GM21619 (cell line): ENCODE measurements at regions not wholly inside any gene's neighbourhood (a gene's known extent, or its start where the extent isn't known, plus 50 kb on each side); places are given as distances from the start of the nearest gene placed in this dataset.

ENCODE experiments used
- ATAC-seq: cut with Tn5 transposase; IDR thresholded peaks from one replicate; pipeline ENCODE4 v1.9.1; 2021; ENCODE audit not compliant: unreplicated experiment

GRCh38 chr13:26989957-26990713, 181.5 kb downstream of the USP12 start:
- ATAC-seq, result no peak

DNA sequence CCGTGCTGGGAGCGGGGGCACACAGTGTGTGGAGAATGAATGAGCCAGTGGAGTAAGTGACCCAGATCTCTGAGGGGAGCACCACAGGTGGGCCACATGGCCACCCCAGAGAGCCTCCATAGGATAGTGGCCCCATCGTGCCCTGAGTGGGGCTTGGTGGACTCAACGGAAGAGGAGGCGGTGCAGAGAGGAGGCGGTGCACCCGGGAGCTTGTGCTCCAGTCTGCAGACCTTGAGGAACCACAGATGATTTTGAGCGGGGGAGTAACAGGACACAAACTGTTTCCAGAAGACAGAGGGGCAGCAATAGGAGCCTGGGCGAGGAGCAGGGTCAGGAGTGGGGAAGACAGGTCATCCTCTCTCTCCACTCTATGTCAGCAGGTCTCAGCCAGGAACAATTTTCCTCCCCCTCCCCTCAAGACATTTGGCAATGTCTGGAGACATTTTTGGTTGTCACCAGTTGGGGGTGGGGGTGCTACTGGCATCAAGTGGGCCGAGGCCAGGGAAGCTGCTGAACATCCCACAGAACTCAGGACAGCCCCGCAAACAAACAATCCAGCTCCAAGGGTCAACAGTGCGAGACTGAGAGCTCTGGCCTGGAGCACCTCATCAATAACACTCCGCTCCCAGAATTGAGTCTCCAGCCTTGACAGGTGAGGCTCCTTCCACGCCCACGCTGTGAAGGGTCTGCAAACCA, 182.2 kb downstream of the USP12 start:
- ATAC-seq, result no peak

- no peak for ATAC-seq
Observed at GRCh38 chr13:26988059-26988769, 183.4 kb downstream of the USP12 start.

DNA sequence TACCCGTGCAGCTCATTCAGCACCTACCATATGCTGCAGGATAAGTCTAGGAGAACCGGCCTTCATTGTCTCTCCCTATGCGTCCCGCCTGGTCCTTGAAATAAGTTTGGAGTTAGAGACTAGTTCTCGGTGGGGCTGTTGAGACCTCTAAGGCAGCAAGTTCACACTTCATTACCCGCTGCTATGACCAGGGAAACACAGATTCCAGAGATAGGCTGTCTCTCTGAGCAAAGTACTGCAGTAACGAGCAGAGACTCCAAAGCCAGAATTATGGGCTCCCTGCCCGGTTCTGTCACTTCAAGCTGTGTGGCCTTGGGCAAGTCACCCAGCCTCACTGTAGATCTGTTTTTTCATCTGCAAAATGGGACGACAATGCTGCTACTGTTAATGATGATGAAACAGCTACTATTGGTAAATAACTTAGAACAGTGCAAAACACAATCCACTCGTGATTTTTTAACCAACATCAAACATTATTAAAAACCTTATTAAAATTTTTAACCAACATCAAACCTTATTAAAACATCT, 184.1 kb downstream of the USP12 start:
- no peak for ATAC-seq

- ATAC-seq, result peak; percentile 79
Observed at GRCh38 chr13:26985285-26985878, 186.2 kb downstream of the USP12 start.

GRCh38 chr13:26984337-26984736, 187.3 kb downstream of the USP12 start:
- no peak for ATAC-seq

DNA sequence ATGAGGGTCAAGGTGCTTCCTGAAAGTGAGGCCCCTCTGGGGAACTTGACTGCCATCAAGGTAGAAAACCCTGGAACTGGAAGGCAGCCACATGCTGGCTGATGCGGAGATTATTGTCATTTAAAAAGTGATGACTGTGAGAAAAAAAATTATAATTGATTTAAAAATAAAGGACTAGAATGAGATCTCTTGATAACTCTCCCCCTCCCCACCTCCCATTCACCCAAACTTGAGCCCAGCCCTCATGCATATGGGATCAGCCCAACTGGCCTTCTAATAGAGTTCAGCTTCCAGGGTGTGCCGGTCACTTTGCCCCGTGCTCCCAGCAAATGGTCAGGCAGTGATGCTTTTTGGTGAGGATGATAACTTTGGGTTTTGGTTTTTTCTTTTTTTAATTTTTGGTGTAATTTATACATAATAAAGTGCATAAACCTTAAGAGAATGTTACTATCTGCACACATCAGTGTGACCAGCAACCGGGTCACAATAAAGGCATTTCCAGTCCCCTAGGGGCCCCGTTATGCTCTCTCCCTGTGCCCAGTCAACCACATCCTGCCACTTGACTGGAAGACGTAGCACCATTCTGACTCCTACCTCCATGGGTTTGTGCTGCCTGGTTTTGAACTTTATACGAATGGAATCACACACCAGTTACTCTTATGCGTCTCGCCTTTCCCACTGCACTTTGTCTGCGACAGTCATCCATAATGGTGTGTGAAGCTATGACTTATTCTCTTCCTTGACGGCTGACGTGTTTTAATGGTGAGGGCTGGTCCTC, 187.9 kb downstream of the USP12 start:
- no peak for ATAC-seq

DNA sequence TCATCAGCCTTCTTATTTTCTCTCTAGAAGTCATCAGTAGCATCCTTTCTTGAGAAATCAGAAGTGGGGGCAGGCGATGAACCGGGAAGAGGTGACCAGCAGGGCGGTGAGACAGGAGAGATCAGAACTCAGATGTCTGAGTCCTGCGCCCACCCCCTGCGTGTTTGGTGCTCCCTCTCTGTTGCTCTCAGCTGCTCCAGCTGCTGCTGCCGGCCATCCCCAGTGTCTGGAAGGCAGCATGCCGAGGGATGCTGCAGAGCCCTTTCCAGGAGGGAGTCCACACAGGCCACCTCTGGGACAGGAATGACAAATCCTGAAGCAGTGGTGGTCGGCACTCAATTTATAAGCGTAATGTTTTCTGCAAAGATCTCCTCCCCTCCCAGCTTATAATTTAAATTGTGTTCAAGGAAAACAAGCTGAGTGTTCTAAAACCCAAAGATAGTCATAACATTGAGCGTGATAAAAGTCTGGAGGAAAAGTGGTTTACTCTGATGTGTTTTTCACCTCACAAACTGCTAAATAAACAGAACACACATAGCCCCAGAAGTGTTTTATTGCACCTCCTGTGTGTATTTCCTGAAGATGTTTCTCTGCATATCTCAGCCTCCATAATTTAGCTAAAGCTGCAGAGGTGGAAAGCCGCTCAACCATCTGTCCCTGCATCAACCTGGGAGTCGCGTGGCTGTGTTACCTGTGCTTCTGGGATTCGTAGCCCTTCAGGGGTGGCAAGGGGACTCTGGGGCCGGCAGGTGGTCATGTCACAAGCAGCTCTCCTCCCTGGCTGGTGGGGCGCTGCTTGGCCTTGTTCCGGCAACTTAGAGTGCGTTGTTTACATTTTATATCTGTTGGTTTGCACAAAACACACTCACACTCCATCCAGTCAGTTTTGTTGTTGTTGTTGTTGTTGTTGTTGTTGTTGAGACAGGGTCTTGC, 191.2 kb downstream of the USP12 start:
- no peak for ATAC-seq

DNA sequence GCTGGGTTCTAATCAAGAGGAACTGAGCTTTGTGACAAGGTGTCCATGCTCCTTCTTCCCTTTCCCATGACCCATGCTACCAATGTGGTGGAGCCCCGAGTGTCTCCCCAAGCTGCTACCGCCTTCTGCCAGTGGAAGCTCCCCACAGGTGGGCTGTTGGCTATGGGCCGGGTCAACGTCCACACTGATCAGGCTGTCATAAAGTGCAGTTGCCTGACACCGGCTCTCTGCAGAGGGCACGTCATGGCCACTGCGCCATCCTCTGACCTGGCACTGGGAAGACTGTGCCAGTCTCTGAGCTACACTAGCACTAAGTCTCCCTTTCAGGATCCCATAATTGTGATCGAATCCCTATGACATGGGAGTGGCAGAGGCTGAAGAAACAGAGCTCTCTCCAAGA, 192.3 kb downstream of the USP12 start:
- ATAC-seq, result no peak

- no peak for ATAC-seq
Observed at GRCh38 chr13:26978081-26978860, 193.3 kb downstream of the USP12 start.

DNA sequence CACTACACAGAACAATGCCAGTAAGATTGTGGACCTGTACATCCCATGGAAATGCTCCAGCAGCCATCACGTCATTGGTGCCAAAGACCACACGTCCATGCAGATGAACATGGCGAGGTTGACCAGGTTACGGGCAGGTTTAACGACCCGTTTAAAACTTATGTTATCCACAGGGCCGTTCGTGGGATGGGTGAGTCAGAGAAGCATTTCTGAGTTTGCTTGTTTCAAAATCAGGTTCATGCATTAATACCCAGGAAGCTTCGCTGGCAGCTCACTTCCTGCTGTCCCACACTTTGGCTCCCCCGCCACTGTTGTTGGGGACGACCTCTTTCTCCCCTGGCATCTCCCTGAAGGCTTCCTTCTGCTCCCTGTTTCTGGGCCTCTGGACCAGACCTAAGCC, 194.1 kb downstream of the USP12 start:
- no peak for ATAC-seq

DNA sequence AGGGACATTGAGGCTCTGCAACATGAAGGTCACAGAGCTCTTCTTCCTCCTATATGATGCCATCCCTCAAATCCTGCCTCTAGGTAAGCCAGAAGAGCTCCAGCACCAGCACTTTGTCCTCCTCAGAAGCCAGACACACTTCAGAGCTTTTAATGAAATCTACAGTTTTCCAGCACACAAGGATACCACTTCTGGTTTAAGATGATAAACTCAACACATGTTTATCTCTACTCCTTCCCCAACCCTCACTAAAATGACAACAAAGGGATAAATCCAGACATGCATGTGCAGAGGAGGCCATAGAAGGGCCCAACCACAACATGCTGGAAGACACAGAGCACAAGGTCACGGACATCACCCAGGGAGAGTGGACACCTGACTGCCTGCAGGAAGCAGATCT, 195.3 kb downstream of the USP12 start:
- no peak for ATAC-seq

DNA sequence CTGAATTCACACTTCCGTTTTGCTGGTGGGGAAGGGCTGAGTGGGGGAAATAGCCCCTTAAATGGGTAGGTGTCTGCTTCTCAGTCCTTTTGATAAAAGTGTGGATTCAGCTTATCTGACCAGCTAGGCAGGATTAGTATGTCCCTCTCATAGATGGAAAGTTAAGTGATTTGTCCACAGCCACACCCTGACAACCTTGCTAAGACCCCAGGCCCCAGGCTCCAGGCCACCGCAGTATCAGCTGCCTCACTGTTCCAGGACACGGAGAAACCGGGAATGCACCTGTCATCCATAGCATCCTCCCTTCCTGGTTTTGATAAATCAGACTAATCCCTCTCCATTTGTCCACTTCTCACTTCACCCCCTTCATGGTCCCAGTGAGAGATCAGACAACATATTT, 197.7 kb downstream of the USP12 start:
- no peak for ATAC-seq

- ATAC-seq, result no peak
Observed at GRCh38 chr13:26973295-26973694, 198.3 kb downstream of the USP12 start.

DNA sequence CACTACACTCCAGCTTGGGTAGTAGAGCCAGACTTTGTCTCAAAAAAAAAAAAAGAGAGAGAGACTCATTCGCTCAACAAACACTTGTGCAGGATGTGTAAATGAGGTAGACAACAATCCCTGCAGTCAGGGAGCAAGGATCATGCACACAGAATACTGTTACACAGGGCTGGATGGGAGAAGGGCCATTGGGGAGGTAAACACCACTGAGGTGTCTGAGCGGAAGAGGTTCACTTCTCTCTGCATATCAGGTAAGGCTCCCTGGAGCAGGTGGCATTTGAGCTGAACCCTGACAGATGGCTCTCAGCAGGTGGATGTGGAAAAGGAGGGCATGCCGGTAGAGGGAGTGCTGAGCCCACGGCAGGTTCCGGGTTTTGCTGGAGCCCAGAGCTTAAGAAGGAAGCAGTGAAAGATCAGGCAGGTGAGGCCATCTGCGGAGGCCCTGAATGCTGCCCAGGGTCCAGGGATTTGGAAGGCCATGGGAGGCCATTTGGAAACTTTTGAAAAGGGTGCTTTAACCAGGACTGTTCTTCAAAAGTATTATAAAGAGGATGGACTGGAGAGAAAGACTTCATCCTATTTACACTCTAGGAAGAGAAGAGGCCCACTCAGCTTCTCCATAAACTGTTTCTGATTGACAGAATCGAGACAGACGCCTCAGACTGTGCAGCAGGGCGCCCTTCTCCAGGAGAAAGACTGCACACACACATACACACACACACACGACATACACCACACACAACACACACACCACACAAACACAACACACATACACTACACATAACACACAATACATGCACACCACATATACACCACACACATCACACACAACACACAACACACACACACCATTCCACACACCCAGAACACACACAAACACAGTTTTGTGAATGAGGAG, 199.4 kb downstream of the USP12 start:
- ATAC-seq, result no peak

GRCh38 chr13:26968431-26969341, 202.9 kb downstream of the USP12 start:
- no peak for ATAC-seq
